SK-N-SH treated with all-trans-retinoic acid at 6 μM for 48 hours (cell line): ENCODE measurements at regions not wholly inside any gene's neighbourhood (a gene's known extent, or its start where the extent isn't known, plus 50 kb on each side); places are given as distances from the start of the nearest gene placed in this dataset.

Experiments used
- CREB5 ChIP-seq: fragments of 250-450 bp; sonication (Bioruptor Pico); IDR thresholded peaks from 2 replicates; pipeline ENCODE4 v1.5.1; 2020; ENCODE audit warnings: low read depth, mild to moderate bottlenecking, moderate library complexity
- RARB ChIP-seq: fragments of 250-450 bp; sonication (Bioruptor Pico); IDR thresholded peaks from 2 replicates; pipeline ENCODE4 v1.8.0; 2021; ENCODE audit warnings: mild to moderate bottlenecking, moderate library complexity
- ZNF70 ChIP-seq: fragments of 450-650 bp; formaldehyde crosslinking; IDR thresholded peaks from 2 replicates; pipeline ENCODE4 v1.5.0; 2020; ENCODE audit warnings: mild to moderate bottlenecking, moderate library complexity

DNA sequence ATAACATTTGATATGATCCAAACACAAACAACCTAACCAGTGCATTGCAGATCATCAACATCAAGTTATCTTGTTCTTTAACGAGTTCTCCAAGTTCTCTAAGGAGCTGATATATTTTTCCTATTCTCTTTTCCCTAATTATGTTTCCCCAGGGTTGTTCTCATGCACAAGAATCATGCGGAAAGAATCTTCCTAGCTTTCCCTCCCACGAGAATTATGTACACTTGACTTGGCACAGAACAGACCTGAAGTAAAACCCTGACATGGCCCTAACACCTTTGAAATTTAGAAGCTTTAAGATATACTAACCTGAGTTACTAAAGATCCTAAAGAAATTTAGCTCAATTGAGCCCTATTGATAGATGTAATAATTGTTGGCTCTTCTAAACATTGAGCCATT, 110.7 kb upstream of the FST start:
- no peak for TF ChIP-seq ZNF70 (CRISPR knock-in tag)
- no peak for TF ChIP-seq CREB5
- TF ChIP-seq RARB (CRISPR knock-in tag), result no peak
